ENCODE measurements at regions not wholly inside any gene's neighbourhood (a gene's known extent, or its start where the extent isn't known, plus 50 kb on each side); places are given as distances from the start of the nearest gene placed in this dataset.

DNA sequence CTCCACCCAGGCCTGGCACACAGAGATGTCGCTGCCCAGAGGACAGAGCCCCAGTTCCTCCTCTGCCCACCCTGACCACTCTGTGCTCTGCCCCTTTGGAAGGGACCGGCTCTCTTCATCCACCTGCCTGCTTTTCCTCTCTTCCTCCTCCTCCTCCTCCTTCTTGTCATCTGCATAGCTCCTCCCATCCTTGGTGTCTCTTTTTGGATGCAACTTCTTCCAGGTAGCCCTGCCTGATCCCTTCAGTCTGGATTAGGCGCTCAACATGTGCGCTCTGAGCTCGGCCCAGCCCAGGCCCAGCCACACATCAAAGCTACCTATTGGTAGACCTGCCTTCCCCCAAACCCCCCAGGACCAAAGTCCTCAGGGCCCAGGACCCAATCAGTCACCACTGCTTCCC lies 52.6 kb upstream of the RXRA start:
- Histone ChIP-seq H3K27ac (ENCODE audit: low read length) (no peak overlapping the region), H3K36me3 (ENCODE audit: control insufficient read depth, insufficient read depth, low read length) (no peaks in the 10 kb centered on the region), H3K4me3 (ENCODE audit: low read length) (no peak overlapping the region), H3K27me3 (ENCODE audit: control insufficient read depth, insufficient read depth, low read length) (no peaks in the 10 kb centered on the region), H3K9me3 (ENCODE audit: control insufficient read depth, insufficient read depth, low read length) (no peaks in the 10 kb centered on the region), H3K4me1 (ENCODE audit: control insufficient read depth, insufficient read depth, low read length) (no peaks in the 10 kb centered on the region)
- no CpG with 5 or more reads among the region's 5 CpGs for whole genome bisulfite sequencing (ENCODE audit: insufficient coverage, insufficient read length)
- no peak for DNase-seq (ENCODE audit: low read depth, low spot score)

DNA sequence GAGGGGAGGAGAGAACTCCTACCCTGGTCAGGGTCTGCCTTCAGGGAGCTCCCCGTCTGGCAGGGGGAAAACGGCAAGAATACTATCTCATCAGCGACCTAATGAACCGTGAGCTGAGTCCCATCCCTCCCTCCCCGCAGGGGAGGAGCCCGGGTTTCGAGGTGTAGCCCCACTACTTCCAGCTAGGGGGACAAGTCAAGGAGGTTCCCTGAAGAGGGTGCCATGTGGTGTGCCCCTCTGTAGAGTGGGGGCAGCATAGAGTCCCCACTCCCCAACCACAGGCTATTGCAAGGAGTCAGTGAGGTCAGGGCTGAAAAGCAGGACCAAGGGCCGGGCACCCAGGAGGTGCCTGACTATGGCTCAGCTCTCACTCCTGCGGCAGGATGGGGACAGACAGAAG lies 50.9 kb upstream of the RXRA start:
- H3K27me3 ChIP-seq (ENCODE audit: control insufficient read depth, insufficient read depth, low read length) = no peaks in the 10 kb centered on the region
- no peaks in the 10 kb centered on the region for H3K9me3 ChIP-seq (ENCODE audit: control insufficient read depth, insufficient read depth, low read length)
- no peak overlapping the region for H3K4me3 ChIP-seq (ENCODE audit: low read length)
- no peaks in the 10 kb centered on the region for H3K36me3 ChIP-seq (ENCODE audit: control insufficient read depth, insufficient read depth, low read length)
- H3K4me1 ChIP-seq (ENCODE audit: control insufficient read depth, insufficient read depth, low read length) = no peaks in the 10 kb centered on the region
- DNase-seq (ENCODE audit: low read depth, low spot score) = peak; percentile 18
- no peak overlapping the region for H3K27ac ChIP-seq (ENCODE audit: low read length)
- WGBS (ENCODE audit: insufficient coverage, insufficient read length) = no CpG with 5 or more reads among the region's 9 CpGs

DNA sequence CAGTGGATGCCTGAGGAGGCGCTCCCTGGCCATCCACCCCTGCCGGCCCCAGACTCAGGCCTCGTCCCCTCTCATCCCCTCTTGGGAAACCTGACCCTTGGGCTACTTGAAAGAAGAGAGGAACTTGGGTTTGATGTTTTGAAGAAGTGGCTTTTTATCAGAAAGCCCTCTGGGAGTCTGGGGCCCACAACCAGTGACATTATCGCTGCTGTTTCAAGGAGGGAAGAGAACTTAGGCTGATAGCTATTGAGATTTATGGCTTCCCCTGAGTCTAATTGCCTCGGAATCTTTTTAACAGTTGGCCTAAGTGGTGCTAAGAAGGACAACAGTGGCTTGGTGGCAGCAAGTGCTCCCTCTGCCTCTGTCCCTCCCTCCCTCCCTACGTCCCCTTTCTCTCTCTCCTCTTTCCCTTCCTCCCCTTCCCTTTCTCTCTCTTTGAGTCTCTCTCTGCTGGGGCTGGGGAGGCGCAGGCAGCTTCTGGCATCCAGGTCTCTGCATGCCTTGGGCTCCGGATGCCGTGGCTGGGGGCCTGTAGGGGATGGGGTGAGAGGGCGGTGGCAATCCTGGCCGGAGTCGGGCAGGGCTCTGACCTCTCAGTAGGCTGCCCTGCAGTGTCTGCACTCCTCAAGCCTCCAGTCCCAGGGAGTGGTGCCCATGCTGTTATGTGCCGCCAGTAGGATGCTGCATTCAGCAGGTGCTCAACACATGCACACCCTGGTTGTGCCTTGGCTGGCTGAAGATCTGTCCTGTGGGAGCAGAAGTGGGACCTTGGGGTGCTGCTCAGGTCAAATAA lies 49.6 kb upstream of the RXRA start:
- Histone ChIP-seq H3K27ac (ENCODE audit: low read length) (no peak overlapping the region), H3K36me3 (ENCODE audit: control insufficient read depth, insufficient read depth, low read length) (no peaks in the 10 kb centered on the region), H3K27me3 (ENCODE audit: control insufficient read depth, insufficient read depth, low read length) (no peaks in the 10 kb centered on the region), H3K9me3 (ENCODE audit: control insufficient read depth, insufficient read depth, low read length) (no peaks in the 10 kb centered on the region), H3K4me3 (ENCODE audit: low read length) (no peak overlapping the region), H3K4me1 (ENCODE audit: control insufficient read depth, insufficient read depth, low read length) (no peaks in the 10 kb centered on the region; the same call in 1 of the 2 replicates)
- no CpG with 5 or more reads among the region's 13 CpGs for WGBS (ENCODE audit: insufficient coverage, insufficient read length)
- no peak for DNase-seq (ENCODE audit: low read depth, low spot score)
